Epithelial cell of esophagus (primary cell): ENCODE measurements at regions not wholly inside any gene's neighbourhood (a gene's known extent, or its start where the extent isn't known, plus 50 kb on each side); places are given as distances from the start of the nearest gene placed in this dataset.

Experiments
- DNase-seq: peaks from one replicate; pipeline ENCODE4 v3.0.0; 2010; ENCODE audit warnings: low read depth
- H3K4me3 ChIP-seq: 2 replicates; pipeline ENCODE4 v1.5.1; 2011; ENCODE audit warnings: mild to moderate bottlenecking, low read length, control low read depth
- TF ChIP-seq, protein P1 (sequence below): IDR thresholded peaks from 2 replicates; pipeline ENCODE4 v1.5.1; 2011; ENCODE audit warnings: low read depth, mild to moderate bottlenecking, low read length, control low read depth, inconsistent platforms; ENCODE audit not compliant: insufficient read depth; ENCODE audit errors: missing control alignments

GRCh38 chr10:90195288-90195840, 494.0 kb downstream of the KIF20B start:
- TF ChIP-seq, protein P1, sequence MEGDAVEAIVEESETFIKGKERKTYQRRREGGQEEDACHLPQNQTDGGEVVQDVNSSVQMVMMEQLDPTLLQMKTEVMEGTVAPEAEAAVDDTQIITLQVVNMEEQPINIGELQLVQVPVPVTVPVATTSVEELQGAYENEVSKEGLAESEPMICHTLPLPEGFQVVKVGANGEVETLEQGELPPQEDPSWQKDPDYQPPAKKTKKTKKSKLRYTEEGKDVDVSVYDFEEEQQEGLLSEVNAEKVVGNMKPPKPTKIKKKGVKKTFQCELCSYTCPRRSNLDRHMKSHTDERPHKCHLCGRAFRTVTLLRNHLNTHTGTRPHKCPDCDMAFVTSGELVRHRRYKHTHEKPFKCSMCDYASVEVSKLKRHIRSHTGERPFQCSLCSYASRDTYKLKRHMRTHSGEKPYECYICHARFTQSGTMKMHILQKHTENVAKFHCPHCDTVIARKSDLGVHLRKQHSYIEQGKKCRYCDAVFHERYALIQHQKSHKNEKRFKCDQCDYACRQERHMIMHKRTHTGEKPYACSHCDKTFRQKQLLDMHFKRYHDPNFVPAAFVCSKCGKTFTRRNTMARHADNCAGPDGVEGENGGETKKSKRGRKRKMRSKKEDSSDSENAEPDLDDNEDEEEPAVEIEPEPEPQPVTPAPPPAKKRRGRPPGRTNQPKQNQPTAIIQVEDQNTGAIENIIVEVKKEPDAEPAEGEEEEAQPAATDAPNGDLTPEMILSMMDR, result no peak
- H3K4me3 ChIP-seq, result no peak overlapping the region
- no peak for DNase-seq

DNA sequence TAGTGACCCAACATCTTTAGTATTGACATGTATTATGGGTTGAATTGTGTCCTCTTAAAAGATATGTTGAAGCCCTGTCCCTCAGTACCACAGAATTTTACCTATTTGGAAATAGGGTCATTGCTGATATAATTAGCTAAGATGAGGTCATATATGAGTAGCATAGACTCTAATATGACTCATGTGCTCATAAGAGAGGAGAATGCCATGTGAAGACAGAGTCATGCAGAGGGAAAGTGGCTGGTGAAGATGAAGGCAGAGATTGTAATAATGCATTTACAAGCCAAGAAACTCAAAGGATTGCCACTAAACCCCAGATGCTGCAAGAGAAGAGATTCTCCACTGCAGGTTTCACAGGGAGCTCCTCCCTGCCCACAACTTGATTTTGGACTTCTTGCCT, 496.4 kb downstream of the KIF20B start:
- DNase-seq, result peak; percentile 78
- H3K4me3 ChIP-seq, result no peak overlapping the region
- TF ChIP-seq, protein P1, result no peak

DNA sequence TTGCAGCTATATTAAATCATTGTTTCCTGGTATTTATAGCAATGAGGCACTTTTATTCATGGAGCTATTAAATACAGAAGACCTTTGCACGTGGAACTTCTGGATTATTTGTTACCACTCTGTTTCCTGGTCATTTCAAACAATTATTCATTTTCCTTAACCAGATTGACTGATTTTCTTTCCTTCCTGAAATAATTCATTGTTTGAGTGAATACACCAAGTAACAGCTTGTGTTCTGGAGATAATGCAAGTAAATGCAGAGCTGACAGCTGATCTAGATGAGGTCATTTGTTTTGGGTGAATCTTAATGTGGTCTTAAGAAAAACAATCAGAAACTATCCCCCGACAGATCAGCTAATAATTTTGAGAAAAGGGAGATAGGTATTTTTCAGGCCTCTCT, 497.7 kb downstream of the KIF20B start:
- no peak overlapping the region for H3K4me3 ChIP-seq
- DNase-seq, result no peak
- TF ChIP-seq, protein P1, result no peak

DNA sequence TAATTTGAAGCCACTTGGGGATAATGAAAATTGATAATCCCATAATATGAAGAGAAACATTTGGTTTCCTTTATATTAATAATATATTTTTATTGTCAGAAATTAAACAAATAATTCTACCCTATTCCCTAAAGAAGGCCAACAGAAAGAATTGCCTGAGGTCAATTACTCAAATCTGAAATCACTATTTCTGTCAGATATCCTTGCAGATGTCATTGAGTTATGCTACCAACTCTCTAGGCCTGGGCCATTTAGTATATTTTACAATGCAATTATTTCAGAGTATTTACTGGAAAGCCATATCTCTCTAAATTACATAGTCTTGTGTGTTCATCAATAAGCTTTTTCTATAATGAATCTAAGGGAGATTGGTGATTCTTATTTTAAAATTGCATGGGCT, 498.1 kb downstream of the KIF20B start:
- H3K4me3 ChIP-seq, result no peak overlapping the region
- no peak for DNase-seq
- TF ChIP-seq, protein P1, result no peak

- TF ChIP-seq, protein P1, result no peak
- DNase-seq, result no peak
- H3K4me3 ChIP-seq, result no peak overlapping the region
Observed at GRCh38 chr10:90204131-90204955, 503.0 kb downstream of the KIF20B start.

GRCh38 chr10:90204956-90205314, 503.5 kb downstream of the KIF20B start:
- peak; percentile 60 for DNase-seq
- TF ChIP-seq, protein P1, result no peak

DNA sequence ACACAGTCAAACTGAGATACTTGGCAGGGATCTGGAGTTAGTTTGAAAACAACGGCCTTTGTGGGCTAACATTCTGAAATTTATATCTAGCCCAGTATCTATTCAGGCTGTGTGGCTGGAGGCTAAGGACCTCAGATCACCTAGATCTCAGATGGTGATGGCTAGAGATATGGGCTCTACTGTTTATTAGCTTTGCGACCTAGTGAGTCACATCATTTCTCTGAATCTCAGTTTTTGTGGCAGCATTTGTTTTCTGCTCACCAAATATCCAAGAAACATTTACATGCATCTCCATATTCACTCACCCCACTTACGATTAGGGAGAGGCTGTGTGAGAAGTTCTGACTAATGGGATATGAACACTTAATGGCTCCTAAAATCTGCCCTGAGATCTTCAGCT, 503.9 kb downstream of the KIF20B start:
- H3K4me3 ChIP-seq, result no peak overlapping the region
- TF ChIP-seq, protein P1, result no peak
- DNase-seq, result no peak

More at GRCh38 chr10:90204956-90205314, 503.5 kb downstream of the KIF20B start:
- H3K4me3 ChIP-seq, result no peak overlapping the region
